IMR-90 (cell line): ENCODE measurements at regions not wholly inside any gene's neighbourhood (a gene's known extent, or its start where the extent isn't known, plus 50 kb on each side); places are given as distances from the start of the nearest gene placed in this dataset.

Experiments used
- ATAC-seq: fragments of 200-7000 bp; cut with Tn5 transposase; 2 replicates; pipeline ENCODE4 v1.9.1; 2020; ENCODE audit warnings: low read depth, mild to moderate bottlenecking, moderate library complexity
- BruUV-seq: library from RNA; stranded (reverse); fragments of 400-500 nt; replicated peaks from 2 replicates; lab custom pipeline; 2021; lab: Mats Ljungman, UMichigan
- CTCF ChIA-PET: fragments of 300-600 bp; formaldehyde crosslinking; extraction: SDS; loops from one replicate; lab custom pipeline; 2021; ENCODE audit warnings: antibody characterized with exemption; lab: Yijun Ruan, JAX
- POLR2A ChIA-PET: fragments of 300-600 bp; sonication (Branson Sonifier 250); formaldehyde crosslinking; loops from one replicate; lab custom pipeline; 2022; ENCODE audit warnings: antibody characterized with exemption; ENCODE audit not compliant: unreplicated experiment; lab: Charles Lee
- DNase-seq: peaks from one replicate; pipeline ENCODE4 v3.0.0; 2013
- H2AFZ ChIP-seq: replicated peaks from 2 replicates; pipeline ENCODE3; 2013; ENCODE audit warnings: low read length, mild to moderate bottlenecking; ENCODE audit not compliant: poor library complexity
- H2AK5ac ChIP-seq: 2 replicates; pipeline ENCODE4 v1.6.1; 2013; ENCODE audit warnings: low read depth, low read length, inconsistent platforms
- H2AK9ac ChIP-seq: replicated peaks from 2 replicates; pipeline ENCODE3; 2013; ENCODE audit warnings: mild to moderate bottlenecking, low read depth, low read length, moderate library complexity; ENCODE audit not compliant: poor library complexity
- H2BK120ac ChIP-seq: 2 replicates; pipeline ENCODE4 v1.6.1; 2013; ENCODE audit warnings: low read depth, low read length, inconsistent platforms
- H2BK15ac ChIP-seq: 3 replicates; pipeline ENCODE4 v1.6.1; 2013; ENCODE audit warnings: low read depth, low read length, inconsistent platforms
- H2BK20ac ChIP-seq: 2 replicates; pipeline ENCODE4 v1.6.1; 2013; ENCODE audit warnings: low read depth, mild to moderate bottlenecking, inconsistent platforms, low read length, moderate library complexity
- H2BK5ac ChIP-seq: 2 replicates; pipeline ENCODE4 v1.6.1; 2013; ENCODE audit warnings: mild to moderate bottlenecking, low read depth, low read length, inconsistent platforms; ENCODE audit not compliant: poor library complexity, severe bottlenecking
- H3K14ac ChIP-seq: replicated peaks from 2 replicates; pipeline ENCODE4 v1.6.1; 2013; ENCODE audit warnings: low read depth, low read length, inconsistent platforms
- H3K18ac ChIP-seq: 2 replicates; pipeline ENCODE4 v1.6.1; 2013; ENCODE audit warnings: low read depth, low read length, control low read depth
- H3K23ac ChIP-seq: 2 replicates; pipeline ENCODE4 v1.6.1; 2013; ENCODE audit warnings: low read depth, low read length, inconsistent platforms
- H3K27ac ChIP-seq: 2 replicates; pipeline ENCODE4 v1.5.1; 2013; ENCODE audit warnings: mild to moderate bottlenecking, control low read depth, low read length; ENCODE audit not compliant: insufficient read depth
- H3K27me3 ChIP-seq: 2 replicates; pipeline ENCODE4 v1.6.1; 2013; ENCODE audit warnings: low read length; ENCODE audit not compliant: control insufficient read depth, insufficient read depth
- H3K36me3 ChIP-seq: 2 replicates; pipeline ENCODE4 v1.6.1; 2013; ENCODE audit warnings: low read length, mixed read lengths; ENCODE audit not compliant: control insufficient read depth, insufficient read depth
- H3K4ac ChIP-seq: 2 replicates; pipeline ENCODE4 v1.6.1; 2013; ENCODE audit warnings: low read depth, low read length, inconsistent platforms
- H3K4me1 ChIP-seq: 2 replicates; pipeline ENCODE4 v1.6.1; 2013; ENCODE audit warnings: low read length, mixed read lengths; ENCODE audit not compliant: control insufficient read depth, insufficient read depth
- H3K4me2 ChIP-seq: 2 replicates; pipeline ENCODE4 v1.6.1; 2013; ENCODE audit warnings: low read depth, mild to moderate bottlenecking, control low read depth, low read length, moderate library complexity
- H3K4me3 ChIP-seq: 2 replicates; pipeline ENCODE4 v1.5.1; 2013; ENCODE audit warnings: low read depth, mild to moderate bottlenecking, control low read depth, low read length, moderate library complexity; ENCODE audit not compliant: insufficient read depth
- H3K56ac ChIP-seq: 2 replicates; pipeline ENCODE4 v1.6.1; 2013; ENCODE audit warnings: low read length, inconsistent platforms; ENCODE audit not compliant: insufficient read depth; ENCODE audit errors: extremely low read depth
- H3K79me1 ChIP-seq, 2 experiments: 2 replicates each; pipeline ENCODE4 v1.6.1; 2013; ENCODE audit warnings: low read length in 2 of 2, inconsistent platforms in 1 of 2, low read depth in 1 of 2
- H3K9ac ChIP-seq: 2 replicates; pipeline ENCODE4 v1.6.1; 2013; ENCODE audit warnings: low read depth, low read length, control low read depth
- H3K9me1 ChIP-seq: 2 replicates; pipeline ENCODE4 v1.6.1; 2013; ENCODE audit warnings: low read length, inconsistent platforms; ENCODE audit not compliant: insufficient read depth
- H3K9me3 ChIP-seq: 2 replicates; pipeline ENCODE4 v1.6.1; 2013; ENCODE audit warnings: low read length; ENCODE audit not compliant: control insufficient read depth, insufficient read depth
- H4K20me1 ChIP-seq: 2 replicates; pipeline ENCODE4 v1.6.1; 2013; ENCODE audit warnings: low read length, inconsistent platforms; ENCODE audit not compliant: insufficient read depth
- H4K5ac ChIP-seq: 2 replicates; pipeline ENCODE4 v1.6.1; 2013; ENCODE audit warnings: mild to moderate bottlenecking, low read depth, low read length, control low read depth
- H4K8ac ChIP-seq, 2 experiments: 2 replicates each; pipeline ENCODE4 v1.6.1; 2013; ENCODE audit warnings: low read depth in 2 of 2, low read length in 2 of 2, control low read depth in 1 of 2, inconsistent platforms in 1 of 2
- H4K91ac ChIP-seq: 2 replicates; pipeline ENCODE4 v1.6.1; 2013; ENCODE audit warnings: low read depth, low read length, inconsistent platforms; ENCODE audit not compliant: insufficient read depth
- CEBPB ChIP-seq: IDR thresholded peaks from 2 replicates; pipeline ENCODE4 v1.6.1; 2012; ENCODE audit warnings: low read depth, low read length, improper control_type of control experiment
- MAFK ChIP-seq: IDR thresholded peaks from 2 replicates; pipeline ENCODE4 v1.6.1; 2012; ENCODE audit warnings: low read depth, low read length, improper control_type of control experiment
- NFE2L2 ChIP-seq: fragments of 150-350 bp; IDR thresholded peaks from 2 replicates; pipeline ENCODE4 v1.6.1; 2016; ENCODE audit warnings: low read depth, mild to moderate bottlenecking, low read length
- POLR2A ChIP-seq: IDR thresholded peaks from 2 replicates; pipeline ENCODE4 v1.6.1; 2012; ENCODE audit warnings: mild to moderate bottlenecking, low read depth, low read length
- RFX5 ChIP-seq: IDR thresholded peaks from 2 replicates; pipeline ENCODE4 v1.8.0; 2012; ENCODE audit warnings: low read depth, mild to moderate bottlenecking, low read length, moderate library complexity
- SMC3 ChIP-seq: fragments of 150-350 bp; IDR thresholded peaks from 2 replicates; pipeline ENCODE4 v1.6.1; 2016; ENCODE audit warnings: low read depth, mild to moderate bottlenecking, antibody characterized with exemption, low read length, moderate library complexity
- WGBS, 2 experiments: methylation state at CpG; one replicate each; pipeline versions ENCODE4 v1.1.5 to v1.1.7; 2013; ENCODE audit warnings: missing lambda C conversion rate in 2 of 2; ENCODE audit not compliant: insufficient read length in 1 of 2; ENCODE audit errors: extremely low coverage in 2 of 2; 5-methylcytosine and 5-hydroxymethylcytosine counted together
- dilution Hi-C: fragments of 300-500 bp; cut with HindIII; formaldehyde crosslinking; loops from one replicate; pipeline ENCODE4 v1.14.3; 2018; ENCODE audit warnings: low sequenced_read_pairs; ENCODE audit not compliant: unreplicated experiment
- in situ Hi-C: fragments of 300-500 bp; cut with MboI; formaldehyde crosslinking; loops from 3 replicates; pipeline ENCODE4 v1.14.3; 2019; ENCODE audit warnings: low sequenced_read_pairs, inconsistent platforms, mixed read lengths
- intact Hi-C: fragments of 100-400 bp; cut with micrococcal nuclease; formaldehyde crosslinking; loops from 2 replicates; pipeline ENCODE4 v1.10.0; 2022
- TF ChIP-seq, protein P1 (sequence below): fragments of 150-350 bp; IDR thresholded peaks from 2 replicates; pipeline ENCODE4 v1.6.1; 2017; ENCODE audit warnings: mild to moderate bottlenecking, antibody characterized with exemption, low read length, low read depth

DNA sequence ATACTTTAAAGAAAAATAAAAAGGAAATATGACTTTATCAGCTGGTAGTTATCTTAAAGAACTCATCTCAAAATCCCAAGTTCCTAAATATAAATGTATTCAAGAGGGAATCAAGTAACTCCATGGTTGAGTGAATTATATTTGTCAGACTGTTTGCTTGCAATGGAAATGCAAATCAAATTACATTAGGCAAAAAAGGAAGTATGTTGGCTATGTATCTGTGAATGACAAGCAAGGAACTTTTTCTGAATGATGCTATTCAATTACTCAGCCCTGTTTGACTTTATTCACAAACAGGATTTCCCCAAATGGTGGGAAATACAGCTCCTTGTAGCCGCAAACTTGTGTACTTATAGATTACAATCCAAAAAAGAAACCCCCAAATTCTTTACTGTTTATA is 309.1 kb downstream of the ARL6IP6 start:
- H4K20me1 ChIP-seq = no peaks in the 10 kb centered on the region
- TF ChIP-seq CEBPB (no peak), MAFK (no peak), POLR2A (no peak), NFE2L2 (no peak), SMC3 (no peak), RFX5 (no peak)
- TF ChIP-seq, protein P1, sequence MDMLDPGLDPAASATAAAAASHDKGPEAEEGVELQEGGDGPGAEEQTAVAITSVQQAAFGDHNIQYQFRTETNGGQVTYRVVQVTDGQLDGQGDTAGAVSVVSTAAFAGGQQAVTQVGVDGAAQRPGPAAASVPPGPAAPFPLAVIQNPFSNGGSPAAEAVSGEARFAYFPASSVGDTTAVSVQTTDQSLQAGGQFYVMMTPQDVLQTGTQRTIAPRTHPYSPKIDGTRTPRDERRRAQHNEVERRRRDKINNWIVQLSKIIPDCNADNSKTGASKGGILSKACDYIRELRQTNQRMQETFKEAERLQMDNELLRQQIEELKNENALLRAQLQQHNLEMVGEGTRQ = no peak
- no peak overlapping the region for H2BK120ac ChIP-seq
- H3K4me2 ChIP-seq = no peak overlapping the region
- no peak overlapping the region for H2AK5ac ChIP-seq
- dilution Hi-C loops = no loop called here
- no peak overlapping the region for H3K4me3 ChIP-seq
- ATAC-seq = no peak
- CTCF ChIA-PET = no interaction called here
- H3K9me3 ChIP-seq = peaks cover 2% of the 10 kb centered on the region
- no peak overlapping the region for H3K23ac ChIP-seq
- no TSS peak for BruUV-seq
- H3K14ac ChIP-seq = no peak overlapping the region
- no peak overlapping the region for H3K9ac ChIP-seq
- POLR2A ChIA-PET = no interaction called here
- H2BK20ac ChIP-seq = no peak overlapping the region
- no peaks in the 10 kb centered on the region for H3K36me3 ChIP-seq
- no peak overlapping the region for H4K91ac ChIP-seq
- intact Hi-C loops = no loop called here
- no peak overlapping the region for H4K8ac ChIP-seq
- H3K56ac ChIP-seq = no peak overlapping the region
- no peak overlapping the region for H3K4ac ChIP-seq
- no peak overlapping the region for H2BK5ac ChIP-seq
- no peak overlapping the region for H2AK9ac ChIP-seq
- H3K79me1 ChIP-seq = no peaks in the 10 kb centered on the region
- in situ Hi-C loops = no loop called here
- H3K27me3 ChIP-seq = no peaks in the 10 kb centered on the region
- DNase-seq = no peak
- H2BK15ac ChIP-seq = no peak overlapping the region
- no peak overlapping the region for H3K18ac ChIP-seq
- no peak overlapping the region for H3K27ac ChIP-seq
- no peak overlapping the region for H4K5ac ChIP-seq
- no peaks in the 10 kb centered on the region for H3K9me1 ChIP-seq
- H2AFZ ChIP-seq = no peak overlapping the region
- WGBS, 2 experiments = no CpG with 5 or more reads among the region's 1 CpG
- no peaks in the 10 kb centered on the region for H3K4me1 ChIP-seq
